Trophoblast cell (in vitro differentiated cells and primary cell): ENCODE measurements at regions not wholly inside any gene's neighbourhood (a gene's known extent, or its start where the extent isn't known, plus 50 kb on each side); places are given as distances from the start of the nearest gene placed in this dataset.

Source experiments
- DNase-seq, 2 donors: peaks; one replicate each; pipeline ENCODE4 v3.0.0-alpha.2; 2016
- H2AFZ ChIP-seq: 2 replicates; pipeline ENCODE4 v1.6.1; 2013; ENCODE audit warnings: low read length, moderate library complexity, mild to moderate bottlenecking; ENCODE audit not compliant: insufficient read depth, poor library complexity
- H2AK5ac ChIP-seq: 2 replicates; pipeline ENCODE4 v1.6.1; 2013; ENCODE audit warnings: mild to moderate bottlenecking, low read length
- H2BK120ac ChIP-seq: 2 replicates; pipeline ENCODE4 v1.6.1; 2013; ENCODE audit warnings: low read length, mild to moderate bottlenecking, moderate library complexity; ENCODE audit not compliant: insufficient read depth, poor library complexity
- H2BK12ac ChIP-seq: 2 replicates; pipeline ENCODE4 v1.6.1; 2013; ENCODE audit warnings: mild to moderate bottlenecking, low read length, moderate library complexity
- H2BK5ac ChIP-seq: 2 replicates; pipeline ENCODE4 v1.6.1; 2013; ENCODE audit warnings: low read length, low read depth, moderate library complexity, mild to moderate bottlenecking; ENCODE audit not compliant: poor library complexity
- H3K14ac ChIP-seq: 2 replicates; pipeline ENCODE4 v1.6.1; 2013; ENCODE audit warnings: mild to moderate bottlenecking, low read length
- H3K18ac ChIP-seq: 2 replicates; pipeline ENCODE4 v1.6.1; 2013; ENCODE audit warnings: mild to moderate bottlenecking, low read length
- H3K23ac ChIP-seq: 2 replicates; pipeline ENCODE4 v1.6.1; 2013; ENCODE audit warnings: low read length
- H3K27ac ChIP-seq: 2 replicates; pipeline ENCODE4 v1.5.1; 2013; ENCODE audit warnings: low read depth, mild to moderate bottlenecking, inconsistent platforms, low read length, moderate library complexity
- H3K27me3 ChIP-seq: 2 replicates; pipeline ENCODE4 v1.6.1; 2013; ENCODE audit warnings: inconsistent platforms, mild to moderate bottlenecking, low read length, moderate library complexity; ENCODE audit not compliant: insufficient read depth
- H3K36me3 ChIP-seq, 2 experiments: 1 replicate in 1 of 2; 2 replicates in 1 of 2; pipeline ENCODE4 v1.6.1; 2013; ENCODE audit warnings: low read length in 2 of 2, mild to moderate bottlenecking in 2 of 2, moderate library complexity in 1 of 2; ENCODE audit not compliant: insufficient read depth in 2 of 2, control insufficient read depth in 1 of 2
- H3K4ac ChIP-seq: 2 replicates; pipeline ENCODE4 v1.6.1; 2013; ENCODE audit warnings: low read depth, mild to moderate bottlenecking, low read length, moderate library complexity
- H3K4me1 ChIP-seq, 2 experiments: 1 replicate in 1 of 2; 2 replicates in 1 of 2; pipeline ENCODE4 v1.6.1; 2013; ENCODE audit warnings: low read length in 2 of 2, mild to moderate bottlenecking in 2 of 2, moderate library complexity in 1 of 2; ENCODE audit not compliant: insufficient read depth in 2 of 2, control insufficient read depth in 1 of 2
- H3K4me2 ChIP-seq: 2 replicates; pipeline ENCODE4 v1.6.1; 2013; ENCODE audit warnings: inconsistent platforms, mild to moderate bottlenecking, low read length, moderate library complexity
- H3K4me3 ChIP-seq: 2 replicates; pipeline ENCODE4 v1.5.1; 2013; ENCODE audit warnings: mild to moderate bottlenecking, low read depth, low read length, inconsistent platforms
- H3K79me1 ChIP-seq: one replicate; pipeline ENCODE4 v1.6.1; 2013; ENCODE audit warnings: low read length
- H3K79me2 ChIP-seq: 2 replicates; pipeline ENCODE4 v1.6.1; 2013; ENCODE audit warnings: low read length, mild to moderate bottlenecking; ENCODE audit not compliant: control insufficient read depth, insufficient read depth, poor library complexity
- H3K9ac ChIP-seq: 2 replicates; pipeline ENCODE4 v1.6.1; 2013; ENCODE audit warnings: mild to moderate bottlenecking, low read length
- H3K9me3 ChIP-seq: 2 replicates; pipeline ENCODE4 v1.6.1; 2013; ENCODE audit warnings: low read depth, mild to moderate bottlenecking, control low read depth, inconsistent platforms, low read length; ENCODE audit not compliant: insufficient read depth
- H4K12ac ChIP-seq: 2 replicates; pipeline ENCODE4 v1.6.1; 2013; ENCODE audit warnings: low read depth, mild to moderate bottlenecking, low read length, moderate library complexity
- H4K8ac ChIP-seq: 2 replicates; pipeline ENCODE4 v1.6.1; 2013; ENCODE audit warnings: low read depth, mild to moderate bottlenecking, low read length, moderate library complexity
- H4K91ac ChIP-seq: one replicate; pipeline ENCODE4 v1.6.1; 2013; ENCODE audit warnings: low read depth, mild to moderate bottlenecking, low read length, moderate library complexity
- WGBS: extraction: QIAGEN DNeasy Blood & Tissue Kit; methylation state at CpG from one replicate; pipeline ENCODE4 v1.1.7; 2013; ENCODE audit warnings: missing lambda C conversion rate; ENCODE audit not compliant: insufficient read length, insufficient coverage; ENCODE audit errors: extremely low coverage; 5-methylcytosine and 5-hydroxymethylcytosine counted together

- Histone ChIP-seq H3K27me3 (no peaks in the 10 kb centered on the region), H3K23ac (no peak overlapping the region), H4K8ac (no peak overlapping the region), H3K14ac (no peak overlapping the region), H2BK12ac (no peak overlapping the region), H3K36me3 (no peaks in the 10 kb centered on the region), H2AFZ (no peak overlapping the region), H3K9me3 (no peaks in the 10 kb centered on the region), H4K12ac (no peak overlapping the region), H3K4me3 (no peak overlapping the region), H3K79me1 (no peaks in the 10 kb centered on the region), H2BK5ac (no peak overlapping the region), H2BK120ac (no peak overlapping the region), H3K4me2 (no peak overlapping the region), H2AK5ac (no peak overlapping the region), H3K9ac (no peak overlapping the region), H3K79me2 (no peaks in the 10 kb centered on the region), H3K4me1 (no peaks in the 10 kb centered on the region), H3K18ac (no peak overlapping the region), H3K27ac (no peak overlapping the region), H4K91ac (no peak overlapping the region), H3K4ac (no peak overlapping the region)
- DNase-seq: no peak
- no CpG with 5 or more reads among the region's 5 CpGs for WGBS
Measured at GRCh38 chr20:40607927-40608326, 81.1 kb downstream of the MAFB start.

- Histone ChIP-seq H3K79me2 (no peaks in the 10 kb centered on the region), H3K27ac (no peak overlapping the region), H2BK120ac (no peak overlapping the region), H3K27me3 (no peaks in the 10 kb centered on the region), H4K12ac (no peak overlapping the region), H3K9me3 (no peaks in the 10 kb centered on the region), H3K23ac (no peak overlapping the region), H2BK5ac (no peak overlapping the region), H3K4me3 (no peak overlapping the region), H4K8ac (no peak overlapping the region), H2AK5ac (no peak overlapping the region), H3K18ac (no peak overlapping the region), H3K9ac (no peak overlapping the region), H3K36me3 (no peaks in the 10 kb centered on the region), H4K91ac (no peak overlapping the region), H3K4me2 (no peak overlapping the region), H2BK12ac (no peak overlapping the region), H2AFZ (no peak overlapping the region), H3K4me1 (no peaks in the 10 kb centered on the region), H3K4ac (no peak overlapping the region), H3K14ac (no peak overlapping the region), H3K79me1 (no peaks in the 10 kb centered on the region)
- WGBS: no CpG with 5 or more reads among the region's 2 CpGs
- DNase-seq: no peak
Measured at GRCh38 chr20:40606660-40607059, 82.4 kb downstream of the MAFB start.

- no peak overlapping the region for H3K4ac ChIP-seq
- H2AFZ ChIP-seq: no peak overlapping the region
- no CpG with 5 or more reads among the region's 3 CpGs for WGBS
- no peaks in the 10 kb centered on the region for H3K79me1 ChIP-seq
- no peaks in the 10 kb centered on the region for H3K9me3 ChIP-seq
- H4K12ac ChIP-seq: no peak overlapping the region
- no peak overlapping the region for H3K27ac ChIP-seq
- no peaks in the 10 kb centered on the region for H3K4me1 ChIP-seq
- H3K79me2 ChIP-seq: no peaks in the 10 kb centered on the region
- no peak overlapping the region for H3K4me3 ChIP-seq
- DNase-seq: no peak
- H2AK5ac ChIP-seq: no peak overlapping the region
- H3K14ac ChIP-seq: no peak overlapping the region
- no peak overlapping the region for H3K4me2 ChIP-seq
- H3K27me3 ChIP-seq: no peaks in the 10 kb centered on the region
- H4K91ac ChIP-seq: no peak overlapping the region
- H2BK120ac ChIP-seq: no peak overlapping the region
- no peak overlapping the region for H2BK5ac ChIP-seq
- no peak overlapping the region for H2BK12ac ChIP-seq
- H3K36me3 ChIP-seq: no peaks in the 10 kb centered on the region
- no peak overlapping the region for H3K9ac ChIP-seq
- no peak overlapping the region for H3K18ac ChIP-seq
- H3K23ac ChIP-seq: no peak overlapping the region
- no peak overlapping the region for H4K8ac ChIP-seq
Measured at GRCh38 chr20:40606237-40606636, 82.8 kb downstream of the MAFB start.

GRCh38 chr20:40604416-40604815, 84.6 kb downstream of the MAFB start:
- H3K36me3 ChIP-seq: no peaks in the 10 kb centered on the region
- H2BK120ac ChIP-seq: no peak overlapping the region
- H3K9ac ChIP-seq: no peak overlapping the region
- H2BK5ac ChIP-seq: no peak overlapping the region
- H3K79me1 ChIP-seq: no peaks in the 10 kb centered on the region
- no peak overlapping the region for H2BK12ac ChIP-seq
- H3K18ac ChIP-seq: no peak overlapping the region
- H3K9me3 ChIP-seq: no peaks in the 10 kb centered on the region
- H3K4me3 ChIP-seq: no peak overlapping the region
- no peak for DNase-seq
- H2AFZ ChIP-seq: no peak overlapping the region
- H3K4me2 ChIP-seq: no peak overlapping the region
- H2AK5ac ChIP-seq: no peak overlapping the region
- H3K4me1 ChIP-seq: no peaks in the 10 kb centered on the region
- no peak overlapping the region for H3K14ac ChIP-seq
- H4K8ac ChIP-seq: no peak overlapping the region
- H3K4ac ChIP-seq: no peak overlapping the region
- no peaks in the 10 kb centered on the region for H3K27me3 ChIP-seq
- H3K79me2 ChIP-seq: no peaks in the 10 kb centered on the region
- no CpG with 5 or more reads among the region's 5 CpGs for WGBS
- H3K27ac ChIP-seq: no peak overlapping the region
- H4K91ac ChIP-seq: no peak overlapping the region
- H3K23ac ChIP-seq: no peak overlapping the region
- no peak overlapping the region for H4K12ac ChIP-seq
